H1 (cell line): ENCODE measurements at regions not wholly inside any gene's neighbourhood (a gene's known extent, or its start where the extent isn't known, plus 50 kb on each side); places are given as distances from the start of the nearest gene placed in this dataset.

Source experiments
- CTCF ChIP-seq, 3 experiments: IDR thresholded peaks; 1 replicate in 2 of 3; 2 replicates in 1 of 3; pipeline versions ENCODE4 v1.5.1 to v1.6.1; 2011; ENCODE audit warnings: low read length in 3 of 3, mild to moderate bottlenecking in 3 of 3, inconsistent platforms in 2 of 3, low read depth in 1 of 3, moderate library complexity in 1 of 3; ENCODE audit not compliant: insufficient read depth in 1 of 3; ENCODE audit errors: control extremely low read depth in 1 of 3
- EP300 ChIP-seq, 2 experiments: IDR thresholded peaks; 1 replicate in 1 of 2; 2 replicates in 1 of 2; pipeline ENCODE4 v1.6.1; 2011 to 2012; ENCODE audit warnings: low read depth in 2 of 2, low read length in 2 of 2, mild to moderate bottlenecking in 2 of 2, borderline replicate concordance in 1 of 2, inconsistent platforms in 1 of 2, moderate library complexity in 1 of 2
- GABPA ChIP-seq: IDR thresholded peaks from 2 replicates; pipeline ENCODE4 v1.6.1; 2011; ENCODE audit warnings: mild to moderate bottlenecking, low read length, moderate library complexity, borderline replicate concordance; ENCODE audit not compliant: insufficient read depth
- HDAC6 ChIP-seq: IDR thresholded peaks from one replicate; pipeline ENCODE4 v1.7.1; 2012; ENCODE audit warnings: low read depth, mild to moderate bottlenecking, inconsistent platforms, low read length, moderate library complexity
- POLR2A ChIP-seq, 2 experiments: IDR thresholded peaks; 1 replicate in 1 of 2; 2 replicates in 1 of 2; pipeline ENCODE4 v1.6.1; 2011; ENCODE audit warnings: low read depth in 2 of 2, low read length in 2 of 2, mild to moderate bottlenecking in 2 of 2; ENCODE audit errors: control extremely low read depth in 1 of 2
- POLR2AphosphoS5 ChIP-seq: IDR thresholded peaks from 2 replicates; pipeline ENCODE4 v1.6.1; 2011; ENCODE audit warnings: low read depth, low read length
- SRF ChIP-seq: IDR thresholded peaks from 2 replicates; pipeline ENCODE4 v1.6.1; 2011; ENCODE audit warnings: mild to moderate bottlenecking, low read depth, low read length, moderate library complexity
- TBP ChIP-seq: IDR thresholded peaks from 2 replicates; pipeline ENCODE4 v1.6.1; 2011; ENCODE audit warnings: low read depth, low read length, improper control_type of control experiment
- TF ChIP-seq, protein P1 (sequence below): IDR thresholded peaks from 2 replicates; pipeline ENCODE4 v1.6.1; 2011; ENCODE audit warnings: low read depth, mild to moderate bottlenecking, low read length; ENCODE audit not compliant: insufficient read depth

- no peak for TF ChIP-seq POLR2A (IDR thresholded peaks at IDR 0.05; ENCODE audit: control extremely low read depth in 1 of 2, low read depth in 2 of 2, low read length in 2 of 2)
- no peak for TF ChIP-seq EP300 (IDR thresholded peaks at IDR 0.05; ENCODE audit: borderline replicate concordance in 1 of 2, low read depth in 2 of 2, low read length in 2 of 2)
- no peak for TF ChIP-seq CTCF (IDR thresholded peaks at IDR 0.05; ENCODE audit: control extremely low read depth in 1 of 3, insufficient read depth in 1 of 3, low read depth in 1 of 3, low read length in 3 of 3)
- TF ChIP-seq, protein P1, sequence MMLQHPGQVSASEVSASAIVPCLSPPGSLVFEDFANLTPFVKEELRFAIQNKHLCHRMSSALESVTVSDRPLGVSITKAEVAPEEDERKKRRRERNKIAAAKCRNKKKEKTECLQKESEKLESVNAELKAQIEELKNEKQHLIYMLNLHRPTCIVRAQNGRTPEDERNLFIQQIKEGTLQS: no peak
- TF ChIP-seq POLR2AphosphoS5: no peak
- no peak for TF ChIP-seq SRF
- TF ChIP-seq GABPA: no peak
- TF ChIP-seq TBP: no peak
- TF ChIP-seq HDAC6: no peak
These were observed 159.2 kb downstream of the DRD1 start for GRCh38 chr5:175284806-175285205.
